NCI-H1436 treated with DMSO at 0.1 percent for 48 hours (cell line): ENCODE measurements at regions not wholly inside any gene's neighbourhood (a gene's known extent, or its start where the extent isn't known, plus 50 kb on each side); places are given as distances from the start of the nearest gene placed in this dataset.

ENCODE experiments used
- DNase-seq: peaks from one replicate; lab custom pipeline; 2025; lab: John Stamatoyannopoulos, UW

DNA sequence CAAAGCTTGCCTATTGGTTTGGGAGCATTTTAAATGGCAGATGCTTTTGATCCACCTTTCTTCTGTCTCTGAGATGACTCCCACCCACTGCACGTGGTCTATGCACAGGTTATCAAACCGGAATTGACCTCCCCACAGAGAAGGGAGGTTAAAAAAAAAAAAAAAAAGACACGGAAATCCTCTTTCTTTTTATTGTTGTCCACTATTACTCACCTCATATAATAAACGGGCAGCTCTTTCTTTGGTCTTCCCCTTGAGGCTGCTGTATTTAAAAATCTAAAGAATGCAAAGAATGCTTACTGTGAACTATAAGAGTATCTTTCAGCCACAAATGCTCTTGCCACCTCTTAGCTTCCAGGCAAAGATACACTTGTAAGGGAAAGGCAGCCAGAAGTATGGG is 329.7 kb downstream of the NDFIP2 start:
- no peak for DNase-seq

DNA sequence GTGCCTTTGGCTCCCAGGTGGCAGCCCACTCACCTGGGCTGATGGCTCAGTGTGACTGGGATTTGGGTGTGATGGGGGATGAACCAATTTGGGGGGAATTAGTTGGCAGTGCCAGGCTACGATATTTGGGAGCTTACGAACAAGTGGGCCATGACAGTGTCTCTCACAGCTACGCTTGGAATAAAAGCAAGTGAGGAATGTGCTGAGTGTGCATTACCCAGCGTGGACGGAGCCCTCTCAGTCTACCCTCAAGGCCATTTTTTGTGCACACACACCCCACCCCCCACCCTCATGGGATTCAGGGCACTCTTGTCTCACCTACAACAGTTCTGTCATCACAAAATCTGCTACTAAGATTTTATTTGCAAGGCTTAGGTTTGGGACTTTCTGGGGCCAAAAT is 329.1 kb downstream of the NDFIP2 start:
- DNase-seq: no peak

DNA sequence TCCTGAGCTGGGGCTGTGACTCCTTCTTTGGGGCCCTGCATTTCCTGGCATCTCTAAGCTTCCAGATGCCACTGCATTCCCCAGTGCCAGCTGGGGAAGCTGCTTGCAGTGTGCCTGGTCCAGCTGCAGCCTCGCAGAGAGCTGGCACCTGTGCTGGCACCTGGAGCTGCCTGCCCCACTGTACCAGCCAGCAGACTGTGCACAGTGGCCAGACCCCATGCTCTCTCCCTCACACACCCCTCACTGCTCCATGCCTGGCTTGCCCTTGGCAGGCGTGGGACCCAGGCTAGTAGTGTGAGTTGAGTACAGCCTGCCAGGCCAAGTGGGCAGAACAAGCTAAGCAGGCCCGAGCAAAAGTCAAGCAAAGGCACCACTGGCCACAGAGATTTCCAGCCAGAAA is 327.5 kb downstream of the NDFIP2 start:
- DNase-seq: no peak

DNA sequence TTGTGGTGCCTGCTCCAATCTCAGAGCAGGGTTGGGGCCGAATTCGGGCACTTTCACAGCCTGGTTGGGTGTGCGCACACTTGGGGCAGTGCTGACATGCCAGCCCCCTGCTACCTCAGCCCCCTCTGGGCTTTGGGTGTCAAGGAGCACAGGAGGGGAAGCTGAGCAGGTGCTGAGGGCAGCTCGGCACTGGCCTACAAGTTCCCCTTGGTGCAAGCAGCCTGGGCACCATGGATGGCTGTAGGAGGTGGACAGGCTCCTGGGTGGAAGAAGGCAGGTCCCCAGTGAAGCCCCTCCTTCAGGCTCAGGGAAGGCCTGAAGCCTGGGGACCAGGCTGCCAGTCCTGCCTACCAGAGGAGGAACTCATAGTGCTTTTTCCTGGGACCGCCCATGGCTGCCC is 326.6 kb downstream of the NDFIP2 start:
- DNase-seq: no peak

DNA sequence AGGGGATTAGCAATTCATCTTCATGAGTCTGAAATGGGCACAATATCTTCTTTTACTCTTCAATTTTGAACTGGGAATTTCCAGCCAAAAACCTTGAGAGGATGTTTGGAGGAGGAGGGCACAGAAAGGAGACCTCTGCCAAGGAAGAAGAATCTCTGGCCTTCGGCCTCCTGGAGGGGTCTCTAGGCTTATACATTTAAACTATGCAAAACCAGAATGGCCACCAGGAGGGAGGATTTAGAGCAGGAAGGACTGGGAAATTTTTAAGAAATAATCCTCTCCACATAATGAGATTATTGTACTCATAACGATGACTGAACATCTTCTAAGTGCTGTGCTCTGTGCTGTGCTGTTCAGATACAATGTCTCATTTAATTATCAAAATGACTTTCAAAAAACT is 325.9 kb downstream of the NDFIP2 start:
- no peak for DNase-seq

DNA sequence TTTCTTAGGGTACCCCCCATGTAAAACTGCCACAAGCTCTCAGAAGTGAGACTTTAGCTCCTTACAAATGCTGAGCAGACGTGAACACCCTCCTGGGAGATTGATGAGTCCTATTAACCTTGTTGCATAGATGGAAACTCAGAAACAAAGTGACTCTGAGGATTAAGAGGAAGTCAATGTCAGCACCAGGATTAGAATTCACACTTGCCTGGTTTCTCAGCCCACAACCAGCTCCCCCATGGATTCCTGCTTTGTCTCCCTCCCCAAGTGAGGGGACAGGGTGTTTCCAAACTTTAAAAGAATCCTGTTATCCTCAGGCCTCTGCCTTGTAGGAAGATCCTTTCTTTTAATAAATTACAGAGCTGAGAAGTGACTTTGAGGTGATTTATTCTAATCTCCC is 324.4 kb downstream of the NDFIP2 start:
- DNase-seq: no peak

DNA sequence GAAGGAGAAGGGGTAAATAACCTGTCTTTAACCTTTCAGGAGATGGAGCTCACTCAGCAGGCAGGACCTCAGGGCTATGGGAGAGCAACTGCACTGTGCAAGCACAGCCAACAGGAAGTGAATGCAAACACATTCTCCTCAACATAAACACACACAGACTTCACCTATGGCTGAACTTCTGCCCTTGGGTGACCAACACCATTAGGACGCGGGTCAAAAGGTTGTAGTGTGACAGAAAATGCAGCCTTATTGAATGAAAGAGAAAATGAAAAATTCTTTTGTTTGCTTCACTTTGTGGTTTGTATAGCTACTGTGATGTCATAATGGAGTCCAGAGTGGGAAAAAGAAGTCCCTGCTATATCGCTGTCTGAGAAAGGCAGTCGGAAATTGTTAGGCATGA is 323.0 kb downstream of the NDFIP2 start:
- no peak for DNase-seq

DNA sequence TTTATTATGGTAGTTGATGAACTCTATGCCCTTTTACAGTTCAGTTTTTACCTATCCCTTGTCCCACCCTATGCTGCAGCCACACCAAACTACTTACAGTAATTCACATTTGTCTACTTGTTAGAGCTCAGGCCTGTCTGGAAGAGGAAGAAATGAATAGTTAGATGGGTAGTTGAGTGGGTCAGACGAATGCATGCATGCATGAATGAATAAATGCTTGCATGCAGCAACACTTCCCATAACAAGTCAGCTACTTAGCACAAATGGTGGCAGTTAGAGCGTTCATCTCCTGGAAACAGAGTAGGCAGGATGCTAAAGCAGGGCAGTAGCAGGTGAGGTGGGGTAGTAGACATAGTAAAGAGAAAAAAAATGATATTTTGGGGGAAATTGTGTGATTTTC is 322.3 kb downstream of the NDFIP2 start:
- DNase-seq: no peak

DNA sequence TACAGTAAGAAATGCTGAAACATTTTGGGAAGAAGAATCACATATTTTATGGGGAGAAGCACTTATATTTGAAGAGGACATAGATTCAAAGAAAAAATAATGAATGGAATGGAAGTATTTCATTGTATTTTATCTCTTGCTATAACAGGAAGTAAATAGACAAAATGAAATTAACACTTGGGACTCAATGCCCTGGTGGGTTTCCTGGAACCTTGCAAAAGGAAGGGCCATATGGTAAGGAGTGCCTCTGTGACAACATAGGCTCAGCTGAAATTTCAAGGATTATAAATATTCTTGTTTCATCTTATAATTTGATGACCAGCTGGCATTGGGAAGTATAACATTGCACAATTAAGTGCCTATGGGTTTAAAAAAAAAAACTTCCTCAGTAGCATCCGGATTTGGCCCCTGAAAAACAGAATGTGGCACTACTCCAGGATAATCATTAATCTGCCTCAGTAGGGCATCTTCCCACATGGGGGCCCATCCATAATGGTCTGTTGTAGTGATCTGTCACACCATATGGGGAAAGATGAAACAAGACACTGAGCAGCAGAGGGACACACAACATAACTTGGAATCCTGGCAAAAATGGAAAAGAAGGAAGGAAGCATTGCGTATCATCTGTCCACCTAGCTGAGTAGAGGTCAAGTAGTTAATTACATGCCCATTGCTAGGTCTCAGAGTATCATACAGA is 321.6 kb downstream of the NDFIP2 start:
- DNase-seq: no peak

DNA sequence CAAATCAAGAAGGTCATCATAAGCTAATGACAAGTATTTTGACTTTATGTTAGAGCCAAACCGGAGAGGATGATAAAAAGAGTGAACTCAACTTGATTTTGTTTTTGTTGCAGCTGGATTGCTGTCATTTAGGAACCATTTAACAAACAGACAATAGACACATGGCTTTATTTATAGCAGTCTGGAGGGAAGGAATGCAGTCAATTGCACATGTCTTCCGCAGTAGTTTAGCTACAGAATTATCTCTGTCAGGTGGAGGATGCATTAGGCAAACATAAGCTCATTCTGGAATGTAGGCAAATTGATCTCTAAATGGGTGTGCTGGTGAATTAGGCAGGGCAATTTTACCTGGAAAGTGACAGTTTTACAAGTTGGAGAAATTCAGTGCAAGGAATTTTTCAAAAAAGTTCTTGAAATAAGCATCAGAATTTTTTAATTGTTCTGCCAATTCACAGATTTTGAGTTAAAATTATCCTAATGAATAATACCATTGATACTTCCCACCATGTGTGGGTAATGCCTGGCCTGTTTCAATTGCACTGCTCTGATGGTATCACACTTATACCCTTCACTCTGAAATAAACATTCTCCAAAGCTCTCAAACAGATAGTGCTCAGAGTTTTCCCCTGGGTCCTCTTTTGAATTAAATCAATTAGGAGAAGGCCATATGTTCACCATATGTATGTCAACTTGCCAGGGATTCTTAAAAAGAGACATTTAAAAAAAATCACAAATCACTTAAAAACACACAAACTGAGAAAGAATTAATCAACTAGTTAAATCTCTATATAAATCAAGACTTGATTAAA is 318.3 kb downstream of the NDFIP2 start:
- no peak for DNase-seq

DNA sequence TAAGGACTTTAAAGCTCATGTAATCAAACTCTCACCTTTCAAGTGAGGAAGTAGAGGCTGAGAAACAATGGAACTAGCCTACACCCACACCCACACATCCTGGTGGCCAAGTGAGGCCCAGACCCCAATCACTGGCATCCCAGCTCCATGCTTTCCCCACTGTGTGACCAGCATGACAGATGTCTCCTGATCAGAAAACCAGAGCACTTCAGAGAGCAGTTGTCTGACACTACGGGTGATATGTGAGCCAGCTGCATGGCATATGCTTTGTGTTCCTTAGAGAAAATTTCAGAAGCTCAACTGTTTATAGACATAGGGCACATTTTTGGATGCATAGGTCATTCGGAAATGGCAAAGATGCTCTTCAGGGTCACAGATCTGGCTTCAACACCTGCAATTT is 315.2 kb downstream of the NDFIP2 start:
- no peak for DNase-seq

DNA sequence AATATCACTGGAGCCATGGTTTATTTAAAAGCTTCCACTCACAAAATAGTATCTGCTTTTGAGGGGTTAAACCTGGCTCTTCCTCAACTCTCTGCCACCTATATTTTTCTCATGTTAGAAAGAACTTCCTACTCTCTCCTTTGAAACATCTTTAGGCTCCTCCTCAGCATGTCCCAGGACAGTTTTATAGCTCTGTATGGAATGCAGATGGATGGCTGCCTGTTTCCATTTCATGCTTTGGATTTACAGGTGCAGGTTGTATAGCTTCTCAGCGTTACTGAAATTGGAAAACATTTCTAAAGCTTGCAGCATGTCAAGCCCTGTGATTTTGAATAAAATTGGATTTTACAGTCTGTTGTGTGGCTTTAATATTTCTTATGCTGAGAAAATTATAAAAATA is 314.0 kb downstream of the NDFIP2 start:
- DNase-seq: no peak

DNA sequence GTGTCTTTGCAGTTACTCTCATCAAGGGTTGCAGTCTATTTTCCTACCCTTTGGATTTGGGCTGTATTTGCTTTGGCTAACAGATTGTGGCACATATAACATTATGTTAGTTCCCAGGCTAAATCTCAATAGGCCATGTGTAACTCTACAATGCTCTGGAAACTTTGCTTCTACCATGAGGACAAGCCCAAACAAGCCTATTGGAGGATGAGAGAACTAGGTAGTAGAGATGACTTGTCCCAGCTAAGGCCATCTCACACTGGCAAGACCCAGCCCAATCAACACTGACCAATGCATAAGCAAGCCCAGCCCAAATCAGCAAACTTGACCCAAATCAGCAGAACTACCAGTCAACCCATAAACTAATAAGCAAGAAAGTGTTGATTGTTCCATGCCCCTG is 311.8 kb downstream of the NDFIP2 start:
- no peak for DNase-seq

DNA sequence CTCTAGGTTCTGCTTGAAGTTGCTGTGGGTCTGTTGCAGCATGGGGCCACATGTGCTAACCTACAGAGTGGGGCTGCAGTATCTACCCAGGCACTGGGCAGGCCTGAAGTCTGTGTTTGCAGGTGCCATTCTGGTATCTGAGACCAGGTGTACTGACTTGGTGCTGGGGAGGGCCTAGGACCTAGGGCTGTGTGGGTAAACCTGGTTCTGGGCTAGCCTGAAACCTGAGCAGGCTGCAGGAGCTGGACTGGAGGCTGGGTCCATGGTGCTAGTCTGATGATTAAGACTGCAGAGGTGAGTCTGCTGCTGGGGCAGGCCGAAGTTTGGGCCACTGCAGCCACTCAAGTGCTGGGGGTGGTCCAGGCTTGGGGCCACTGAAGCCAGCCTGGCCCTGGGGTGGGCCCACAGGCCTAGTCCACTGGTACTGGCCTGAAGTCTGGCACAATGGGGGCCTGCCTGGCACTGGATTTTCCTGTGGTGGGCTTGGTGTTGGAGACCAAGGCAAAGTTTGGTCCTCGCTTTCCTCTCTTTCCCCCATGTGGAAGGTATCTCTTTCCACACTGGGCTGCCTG is 310.6 kb downstream of the NDFIP2 start:
- DNase-seq: no peak

DNA sequence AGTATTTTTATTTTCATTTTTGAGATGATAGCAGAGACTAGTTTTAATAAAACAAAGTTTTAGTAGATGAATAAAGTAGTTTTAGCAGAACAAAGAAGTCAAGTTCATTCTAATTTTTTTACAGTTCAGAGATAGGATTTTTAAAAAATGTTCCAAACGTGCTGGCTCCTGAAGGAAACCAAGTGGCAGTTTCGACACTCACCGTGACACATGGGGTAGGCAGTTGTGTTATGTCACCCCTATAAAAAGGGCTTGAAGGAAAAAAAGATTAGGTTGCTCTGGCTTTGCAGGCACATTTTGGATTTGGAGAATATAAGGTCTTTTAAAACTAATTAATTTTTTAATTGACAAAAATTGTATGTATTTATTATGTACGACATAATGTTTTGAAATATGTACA is 305.2 kb downstream of the NDFIP2 start:
- no peak for DNase-seq

DNA sequence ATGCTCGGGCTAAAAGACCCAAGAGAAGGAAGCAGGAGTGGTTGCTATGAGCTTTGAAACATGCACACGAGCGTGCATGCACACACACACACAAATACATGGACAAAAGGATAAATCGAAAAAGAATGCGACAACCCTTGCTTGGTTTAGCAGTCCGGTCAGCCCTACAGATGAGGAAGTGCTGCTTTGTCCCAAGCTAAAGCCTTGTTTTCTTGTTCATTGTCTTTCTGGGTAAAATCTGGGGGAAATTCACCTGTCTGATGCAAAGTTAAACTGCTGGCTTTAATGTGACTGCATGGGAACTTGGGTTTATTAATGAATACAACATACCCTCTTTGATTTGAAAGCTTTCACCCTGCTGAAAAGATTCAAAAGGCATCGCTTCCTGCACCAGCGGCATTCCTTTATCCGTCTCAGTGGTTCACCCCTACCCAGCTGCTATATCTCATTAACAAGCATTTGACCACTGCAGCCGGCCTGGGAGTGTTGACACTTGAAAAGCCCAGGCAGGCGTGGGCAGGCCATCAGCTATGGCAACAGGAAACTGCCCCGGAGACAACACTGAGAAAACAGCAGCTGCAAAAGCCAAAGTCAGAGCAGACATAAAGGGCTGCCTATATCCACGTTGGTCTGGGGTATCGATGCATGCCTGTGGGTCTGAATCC is 301.7 kb downstream of the NDFIP2 start:
- DNase-seq: no peak

DNA sequence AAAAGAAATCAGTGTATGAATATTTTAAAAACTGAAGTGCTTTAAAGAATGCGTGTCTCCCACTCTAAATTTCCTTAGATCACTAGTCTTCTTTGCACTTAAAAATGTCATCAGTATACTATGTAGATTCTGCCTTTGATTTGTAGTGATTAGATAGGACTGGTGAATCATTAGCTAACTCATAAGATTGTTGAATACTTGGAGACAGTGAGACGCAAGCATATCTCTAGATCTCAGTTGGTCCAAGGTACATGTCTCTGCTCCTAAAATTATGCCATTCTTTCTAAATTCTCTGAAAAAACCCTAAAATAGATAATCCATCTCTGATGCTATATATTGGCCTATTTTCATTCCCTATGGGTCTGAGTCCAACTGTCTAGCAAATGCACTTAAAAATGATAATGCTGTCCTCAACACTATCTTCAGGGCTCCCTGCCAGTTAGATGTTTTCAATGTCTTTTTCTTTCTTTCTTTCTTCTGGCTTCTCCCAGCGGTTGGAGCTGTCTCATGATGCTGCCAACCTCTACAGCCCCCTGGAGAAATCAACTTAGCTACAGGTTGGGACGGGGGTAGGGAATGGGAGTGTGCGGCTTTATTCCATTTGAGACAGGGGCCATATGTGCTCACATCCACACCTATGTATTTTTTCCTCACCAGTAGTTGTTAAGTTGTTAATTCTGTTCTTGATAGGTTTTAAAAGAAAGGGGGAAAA is 301.0 kb downstream of the NDFIP2 start:
- no peak for DNase-seq

DNA sequence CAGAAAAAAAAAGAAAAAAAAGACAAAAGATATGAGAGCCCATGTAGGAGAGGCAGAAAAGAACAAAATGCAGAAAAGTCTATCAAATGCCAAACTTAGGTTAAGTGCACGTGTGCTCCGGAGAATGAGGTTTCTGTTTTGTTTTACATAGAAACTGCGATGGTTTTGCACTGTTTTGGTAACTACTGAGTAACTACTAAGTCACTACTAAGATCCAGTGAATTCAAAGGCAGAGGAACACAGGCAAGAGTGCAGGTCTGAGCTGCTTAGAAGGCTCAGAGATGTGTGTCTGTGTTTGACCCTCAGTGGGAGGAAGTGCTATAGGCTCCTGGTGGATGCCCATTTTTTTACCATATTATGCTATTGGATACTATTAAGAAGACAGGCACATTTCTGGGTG is 299.3 kb downstream of the NDFIP2 start:
- DNase-seq: no peak

DNA sequence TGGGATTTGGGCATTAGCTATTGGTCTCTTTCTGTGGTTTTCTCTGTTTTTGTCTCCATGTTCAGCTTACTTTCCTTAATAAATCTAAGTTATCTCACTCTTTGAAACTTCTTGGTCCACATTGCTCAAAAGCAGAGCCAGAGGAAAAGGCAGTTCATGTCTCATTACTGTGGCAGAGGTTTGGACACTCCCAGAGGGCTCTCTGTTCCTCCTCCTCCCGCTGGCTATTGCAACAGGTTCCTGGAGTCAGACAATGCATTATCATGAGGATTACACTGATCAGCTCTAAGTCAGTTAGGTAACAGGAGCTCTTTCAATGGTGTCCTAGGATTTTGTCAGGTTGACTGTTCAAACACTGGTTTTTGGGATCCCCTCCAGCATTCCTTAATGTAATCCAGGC is 298.8 kb downstream of the NDFIP2 start:
- DNase-seq: no peak

DNA sequence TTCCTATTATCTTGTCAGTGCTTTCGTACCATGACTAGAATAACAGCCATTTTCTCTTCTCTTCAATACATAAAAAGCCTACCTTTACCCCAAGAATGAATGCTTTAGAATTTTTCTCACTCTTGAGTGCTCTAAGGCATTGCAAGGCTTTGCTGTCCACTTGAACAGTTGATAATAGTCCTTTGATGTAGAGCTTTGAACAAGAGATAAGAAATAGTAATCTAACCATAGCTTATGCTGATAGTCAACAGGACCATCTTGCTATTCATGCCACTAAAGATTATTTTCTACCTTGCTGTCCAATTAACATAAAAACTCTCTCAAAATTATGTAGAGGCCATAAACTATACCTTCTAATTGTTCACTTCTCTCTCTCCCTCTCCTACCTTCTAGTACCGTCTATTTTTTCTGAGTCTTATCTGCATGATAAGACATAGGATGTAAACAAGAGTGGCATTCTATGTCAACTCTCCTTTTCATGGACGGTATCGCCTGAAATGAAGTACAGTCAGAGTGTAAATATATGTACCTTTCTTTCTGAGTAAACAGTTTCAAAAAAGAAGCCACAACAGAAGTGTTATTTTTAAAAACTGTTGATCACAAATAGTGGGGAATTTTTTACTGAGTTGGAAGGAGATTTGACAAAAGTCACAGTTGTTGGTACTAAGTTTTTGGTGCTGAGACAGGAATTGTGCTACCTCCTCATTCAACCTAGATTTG is 297.9 kb downstream of the NDFIP2 start:
- DNase-seq: no peak

DNA sequence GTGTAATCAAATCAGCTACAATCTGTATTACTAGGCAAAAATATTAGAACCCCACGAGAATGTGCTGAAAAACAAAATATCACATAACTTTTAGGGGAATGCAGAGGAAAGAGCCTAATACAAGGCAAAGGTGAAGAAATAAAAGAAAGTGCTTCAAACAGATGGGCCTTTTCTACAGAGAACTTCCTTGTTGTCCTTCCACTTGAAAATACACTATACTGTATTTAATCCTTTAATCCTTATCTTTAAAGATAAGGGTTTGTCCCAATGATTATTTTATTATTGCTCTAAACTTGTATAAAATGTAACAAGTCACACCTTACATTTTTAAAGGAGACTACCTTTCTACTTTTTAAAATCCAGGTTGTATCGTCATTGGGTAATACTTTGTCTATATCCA is 296.5 kb downstream of the NDFIP2 start:
- no peak for DNase-seq
